ENCODE measurements at regions not wholly inside any gene's neighbourhood (a gene's known extent, or its start where the extent isn't known, plus 50 kb on each side); places are given as distances from the start of the nearest gene placed in this dataset.

- H3K27me3 Mint-ChIP-seq (ENCODE audit: insufficient read depth) = no peaks in the 10 kb centered on the region
- H3K27ac Mint-ChIP-seq = no peak overlapping the region
- no peaks in the 10 kb centered on the region for H3K36me3 Mint-ChIP-seq (ENCODE audit: low read depth)
- H3K4me3 Mint-ChIP-seq = no peak overlapping the region
- no peaks in the 10 kb centered on the region for H3K9me3 Mint-ChIP-seq
- no peak overlapping the region for H3K4me3 ChIP-seq (ENCODE audit: low read length)
- no peak for DNase-seq
- H3K36me3 ChIP-seq (ENCODE audit: control insufficient read depth, insufficient read depth, low read length) = no peaks in the 10 kb centered on the region
- H3K9me3 ChIP-seq (ENCODE audit: control insufficient read depth, low read length) = no peaks in the 10 kb centered on the region
- no peak overlapping the region for H3K9ac ChIP-seq (ENCODE audit: extremely low read depth, low read length, poor library complexity, severe bottlenecking)
- 85 to 95% methylated on average over 2 to 4 of the region's 4 CpGs for WGBS, 2 experiments (ENCODE audit: insufficient coverage in 1 of 2, insufficient read length in 1 of 2)
- no peak overlapping the region for H3K27ac ChIP-seq (ENCODE audit: low read depth, low read length)
- no peaks in the 10 kb centered on the region for H3K27me3 ChIP-seq (ENCODE audit: control insufficient read depth, insufficient read depth, low read length, poor library complexity, severe bottlenecking)
- no peak for TF ChIP-seq CTCF (conservative IDR thresholded peaks at IDR 0.05)
- peaks cover 25% of the 10 kb centered on the region for H3K4me1 ChIP-seq (ENCODE audit: control insufficient read depth, insufficient read depth, low read length)
- peaks cover 17% of the 10 kb centered on the region for H3K4me1 Mint-ChIP-seq
Measured at GRCh38 chr11:110027627-110028371, 65.4 kb upstream of the ZC3H12C start.

GRCh38 chr11:110028921-110029320 is 64.3 kb upstream of the ZC3H12C start:
- Mint-ChIP-seq H3K27ac (no peak overlapping the region), H3K4me1 (peaks cover 25% of the 10 kb centered on the region), H3K4me3 (no peak overlapping the region), H3K36me3 (ENCODE audit: low read depth) (no peaks in the 10 kb centered on the region), H3K9me3 (no peaks in the 10 kb centered on the region), H3K27me3 (ENCODE audit: insufficient read depth) (no peaks in the 10 kb centered on the region)
- no peaks in the 10 kb centered on the region for H3K36me3 ChIP-seq (ENCODE audit: control insufficient read depth, insufficient read depth, low read length)
- H3K27ac ChIP-seq (ENCODE audit: low read depth, low read length) = no peak overlapping the region
- TF ChIP-seq CTCF (conservative IDR thresholded peaks at IDR 0.05) = no peak
- no peak overlapping the region for H3K4me3 ChIP-seq (ENCODE audit: low read length)
- no peak for DNase-seq
- WGBS, 2 experiments (ENCODE audit: insufficient coverage in 1 of 2, insufficient read length in 1 of 2) = 80 to 100% methylated on average over 2 of the region's 2 CpGs
- no peaks in the 10 kb centered on the region for H3K27me3 ChIP-seq (ENCODE audit: control insufficient read depth, insufficient read depth, low read length, poor library complexity, severe bottlenecking)
- H3K9ac ChIP-seq (ENCODE audit: extremely low read depth, low read length, poor library complexity, severe bottlenecking) = no peak overlapping the region
- no peaks in the 10 kb centered on the region for H3K9me3 ChIP-seq (ENCODE audit: control insufficient read depth, low read length)
- peaks cover 22% of the 10 kb centered on the region for H3K4me1 ChIP-seq (ENCODE audit: control insufficient read depth, insufficient read depth, low read length)

- Histone ChIP-seq H3K27me3 (ENCODE audit: control insufficient read depth, insufficient read depth, low read length, poor library complexity, severe bottlenecking) (no peaks in the 10 kb centered on the region), H3K9me3 (ENCODE audit: control insufficient read depth, low read length) (no peaks in the 10 kb centered on the region), H3K4me1 (ENCODE audit: control insufficient read depth, insufficient read depth, low read length) (peaks cover 22% of the 10 kb centered on the region), H3K4me3 (ENCODE audit: low read length) (no peak overlapping the region), H3K36me3 (ENCODE audit: control insufficient read depth, insufficient read depth, low read length) (no peaks in the 10 kb centered on the region), H3K27ac (ENCODE audit: low read depth, low read length) (peak overlapping the region; percentile 71), H3K9ac (ENCODE audit: extremely low read depth, low read length, poor library complexity, severe bottlenecking) (no peak overlapping the region)
- no peak for DNase-seq
- 88 to 96% methylated on average over 6 of the region's 6 CpGs for WGBS, 2 experiments (ENCODE audit: insufficient coverage in 1 of 2, insufficient read length in 1 of 2)
- peaks cover 26% of the 10 kb centered on the region for H3K4me1 Mint-ChIP-seq
- TF ChIP-seq CTCF (conservative IDR thresholded peaks at IDR 0.05) = no peak
- no peak overlapping the region for H3K27ac Mint-ChIP-seq
- H3K36me3 Mint-ChIP-seq (ENCODE audit: low read depth) = no peaks in the 10 kb centered on the region
- H3K9me3 Mint-ChIP-seq = no peaks in the 10 kb centered on the region
- no peak overlapping the region for H3K4me3 Mint-ChIP-seq
- H3K27me3 Mint-ChIP-seq (ENCODE audit: insufficient read depth) = no peaks in the 10 kb centered on the region
Measured at GRCh38 chr11:110029714-110030113, 63.5 kb upstream of the ZC3H12C start.
